NCI-H1105 (cell line): ENCODE measurements at regions not wholly inside any gene's neighbourhood (a gene's known extent, or its start where the extent isn't known, plus 50 kb on each side); places are given as distances from the start of the nearest gene placed in this dataset.
"Not testable (repeated sequence)": the region's sequence is repeated elsewhere in the genome, so short reads cannot be mapped to it uniquely, and the experiment has no call there.

Experiments used
- DNase-seq: peaks from one replicate; lab custom pipeline; 2025; lab: John Stamatoyannopoulos, UW

DNA sequence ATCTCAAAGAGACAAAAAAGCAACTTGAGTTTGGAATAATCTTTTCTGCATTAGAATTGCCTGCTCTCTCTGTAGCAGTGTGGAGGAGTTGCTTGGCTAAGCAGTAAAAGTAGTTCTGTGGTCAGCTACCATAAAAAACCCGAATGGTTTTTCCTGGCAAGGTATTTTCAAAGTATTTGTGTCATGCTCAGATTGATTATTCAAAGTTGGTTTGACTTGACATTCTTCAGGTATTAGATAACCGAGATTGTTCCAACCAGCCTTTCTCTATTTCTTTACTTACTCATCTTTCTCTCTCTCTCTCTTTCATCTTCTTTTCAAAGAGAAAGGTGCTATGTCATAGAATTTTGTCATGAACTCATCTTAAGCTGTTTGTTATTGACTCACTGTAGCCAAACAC is 404.9 kb downstream of the CPS1 start:
- DNase-seq: no peak

DNA sequence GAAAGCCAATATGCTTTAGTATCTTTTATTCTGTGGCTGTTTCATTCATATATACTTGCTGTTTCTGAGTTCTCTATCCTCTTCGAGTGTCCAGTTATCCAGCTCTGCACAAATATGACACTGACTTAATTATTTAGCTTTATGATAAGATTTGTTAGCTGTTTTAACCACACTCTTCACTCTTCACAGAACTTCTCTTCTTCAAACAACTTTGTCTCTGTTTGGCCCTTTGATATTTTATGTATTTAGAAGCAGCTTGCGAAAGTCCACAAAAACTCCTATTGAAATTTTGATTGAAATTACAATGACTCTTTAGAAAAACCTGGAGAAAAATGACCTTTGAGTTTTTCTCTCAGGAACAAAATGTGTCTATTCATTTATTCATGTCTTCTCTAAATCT is 407.0 kb downstream of the CPS1 start:
- no peak for DNase-seq

DNA sequence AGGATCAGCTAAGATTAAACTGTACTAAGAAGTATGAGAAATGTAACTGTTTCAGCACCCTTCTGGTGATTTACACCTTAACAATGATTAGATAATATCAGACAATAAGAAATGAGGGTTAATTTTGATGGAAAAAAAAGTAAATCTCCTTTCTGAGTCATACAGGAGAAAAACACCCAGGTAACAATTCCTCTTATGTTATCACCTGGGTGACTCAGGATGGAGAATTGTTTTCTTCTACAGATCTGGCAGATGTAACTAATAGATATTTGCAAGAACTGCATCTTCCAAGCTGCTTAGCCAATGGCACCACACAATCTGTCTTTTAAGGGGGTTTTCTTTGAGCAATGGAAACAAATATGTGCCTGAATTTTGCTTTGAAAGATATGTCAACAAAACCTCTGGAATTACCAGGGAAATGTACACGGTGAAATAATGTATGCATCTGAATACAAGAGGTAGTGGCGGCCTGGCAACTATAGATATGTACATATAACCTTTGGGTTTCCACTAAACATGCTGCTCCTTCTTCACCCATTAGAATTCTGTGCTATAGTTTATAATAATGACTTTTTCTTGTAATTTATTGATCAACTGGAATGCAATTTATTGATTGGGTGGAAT is 407.9 kb downstream of the CPS1 start:
- no peak for DNase-seq

DNA sequence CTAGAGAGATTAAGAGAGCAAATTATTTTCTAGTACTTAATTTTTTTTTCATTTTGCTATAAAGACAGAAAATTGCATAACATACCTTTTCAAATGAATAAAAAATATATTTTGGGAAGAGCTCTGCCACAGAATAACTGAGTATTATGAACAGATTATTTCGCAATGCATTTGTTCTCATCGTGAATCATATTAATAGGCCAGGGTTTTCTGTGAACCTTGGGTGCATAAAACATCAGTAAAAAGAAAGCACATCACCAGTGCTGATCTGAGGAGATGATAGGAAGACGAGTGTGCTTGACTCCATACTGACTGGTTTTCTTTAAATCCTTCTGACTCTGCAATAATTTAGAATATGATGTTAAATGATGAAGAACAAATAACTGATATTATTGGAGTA is 409.1 kb downstream of the CPS1 start:
- no peak for DNase-seq

DNA sequence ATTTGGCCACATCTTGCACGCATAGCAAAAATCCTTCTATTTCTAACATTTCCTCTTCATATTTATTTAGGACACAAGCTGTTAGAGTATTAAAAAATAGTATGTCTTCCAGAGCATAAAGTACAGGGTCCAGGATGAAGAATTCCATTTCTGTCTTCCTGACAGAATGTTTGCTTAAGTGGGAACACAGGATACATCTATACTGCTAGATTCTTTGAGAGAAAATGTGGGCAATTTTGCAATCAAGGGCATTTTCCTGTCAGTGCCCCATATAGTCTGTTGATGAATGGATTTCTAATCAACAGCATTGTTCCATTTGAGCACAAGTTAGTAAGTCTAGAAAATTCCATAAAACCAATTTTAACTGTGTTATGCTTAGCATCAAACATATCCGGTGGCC is 409.9 kb downstream of the CPS1 start:
- DNase-seq: no peak

DNA sequence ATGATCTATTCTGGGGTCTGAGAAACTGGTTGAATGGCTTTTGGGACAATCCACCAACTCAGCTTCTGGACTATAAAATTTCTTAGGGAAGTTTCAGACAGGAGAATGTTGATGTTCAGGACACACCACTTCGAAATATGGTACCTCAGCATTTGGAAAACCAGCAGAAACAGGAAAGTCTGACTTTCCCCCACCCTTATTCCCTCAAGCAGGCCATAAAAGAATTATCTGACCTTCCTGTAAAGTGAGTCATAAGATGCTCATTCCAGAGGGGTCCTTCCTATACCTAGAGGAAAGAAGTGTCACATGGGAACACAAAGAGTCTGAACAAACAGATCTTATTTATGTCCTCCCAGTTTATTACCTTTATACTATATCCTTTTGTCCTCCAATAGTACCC is 415.0 kb downstream of the CPS1 start:
- DNase-seq: no peak

DNA sequence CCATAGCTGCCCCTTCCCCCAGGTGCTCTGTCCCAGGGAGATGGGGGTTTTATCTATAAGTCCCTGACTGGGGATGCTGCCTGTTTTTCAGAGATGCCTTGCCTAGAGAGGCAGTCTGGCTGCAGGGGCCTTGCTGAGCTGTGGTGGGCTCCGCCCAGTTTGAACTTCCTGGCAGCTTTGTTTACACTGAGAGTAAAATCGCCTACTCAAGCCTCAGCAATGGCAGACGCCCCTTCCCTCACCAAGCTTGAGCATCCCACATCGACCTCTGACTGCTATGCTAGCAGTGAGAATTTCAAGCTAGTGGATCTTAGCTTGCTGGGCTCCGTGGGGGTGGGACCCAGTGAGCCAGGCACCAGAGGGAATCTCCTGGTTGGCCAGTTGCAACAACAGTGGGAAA is 430.4 kb downstream of the CPS1 start:
- not testable (repeated sequence) for DNase-seq

GRCh38 chr2:210991107-210991506 is 434.7 kb downstream of the CPS1 start:
- no peak for DNase-seq

- DNase-seq: no peak
These were observed 437.7 kb downstream of the CPS1 start for GRCh38 chr2:210994104-210994503.

DNA sequence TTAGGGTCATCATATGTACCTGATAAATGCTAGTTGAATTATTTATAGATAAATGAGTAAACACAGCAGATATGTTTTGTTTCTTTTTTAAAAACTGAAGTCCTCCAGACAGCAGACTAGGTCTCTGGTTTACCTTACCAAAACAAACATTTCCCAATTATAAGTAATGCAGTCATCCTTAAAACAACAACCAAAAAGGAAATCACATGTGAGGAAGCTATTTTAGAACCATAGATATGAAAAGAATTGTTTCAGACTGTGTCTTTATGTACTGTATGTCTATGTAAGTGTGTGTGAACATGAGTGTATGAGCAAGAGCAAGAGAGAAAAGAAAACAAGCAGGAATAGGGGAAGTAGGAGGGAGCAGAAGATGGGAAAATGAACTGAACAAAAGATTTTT is 441.0 kb downstream of the CPS1 start:
- no peak for DNase-seq

DNA sequence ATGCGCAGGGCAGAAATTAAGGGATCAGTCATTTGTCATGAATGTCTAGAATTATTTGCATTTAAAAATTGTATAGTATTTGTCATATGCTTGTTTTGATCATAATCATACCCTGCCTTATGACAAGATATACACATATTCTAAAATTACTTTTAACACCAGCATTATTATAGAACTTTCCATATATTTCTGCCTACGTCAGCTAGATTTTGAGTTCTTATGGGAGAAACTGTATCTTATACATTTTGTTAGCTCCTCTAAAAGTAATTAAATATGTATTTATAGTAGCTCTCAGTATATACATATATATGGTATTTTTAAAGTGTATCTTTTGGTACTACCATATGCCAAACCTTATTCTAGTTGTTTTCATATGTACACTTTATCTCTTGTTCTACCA is 441.9 kb downstream of the CPS1 start:
- no peak for DNase-seq

GRCh38 chr2:211014376-211014775 is 458.0 kb downstream of the CPS1 start:
- no peak for DNase-seq

GRCh38 chr2:211014906-211015305 is 458.5 kb downstream of the CPS1 start:
- DNase-seq: no peak

- DNase-seq: not testable (repeated sequence)
These were observed 468.7 kb downstream of the CPS1 start for GRCh38 chr2:211025089-211025488.

GRCh38 chr2:211026109-211026508 is 469.7 kb downstream of the CPS1 start:
- DNase-seq: no peak

DNA sequence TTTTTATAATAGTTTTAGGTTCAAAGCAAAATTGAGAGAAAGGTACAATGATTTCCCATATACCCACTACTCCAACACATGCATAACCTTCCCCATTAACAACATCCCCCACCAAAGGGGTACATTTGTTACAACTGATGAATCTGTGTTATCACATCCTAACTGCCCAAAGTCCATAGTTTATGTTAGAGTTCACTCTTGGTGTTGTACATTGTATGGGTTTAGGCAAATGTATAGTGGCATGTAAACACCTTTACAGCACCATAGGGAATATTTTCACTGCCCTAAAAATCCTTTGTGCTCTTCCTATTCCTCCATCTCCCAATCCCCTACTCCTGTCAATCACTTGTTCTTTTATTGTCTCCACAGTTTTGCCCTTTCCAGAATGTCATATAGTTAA is 471.6 kb downstream of the CPS1 start:
- DNase-seq: no peak

GRCh38 chr2:211033765-211034164 is 477.4 kb downstream of the CPS1 start:
- DNase-seq: no peak

DNA sequence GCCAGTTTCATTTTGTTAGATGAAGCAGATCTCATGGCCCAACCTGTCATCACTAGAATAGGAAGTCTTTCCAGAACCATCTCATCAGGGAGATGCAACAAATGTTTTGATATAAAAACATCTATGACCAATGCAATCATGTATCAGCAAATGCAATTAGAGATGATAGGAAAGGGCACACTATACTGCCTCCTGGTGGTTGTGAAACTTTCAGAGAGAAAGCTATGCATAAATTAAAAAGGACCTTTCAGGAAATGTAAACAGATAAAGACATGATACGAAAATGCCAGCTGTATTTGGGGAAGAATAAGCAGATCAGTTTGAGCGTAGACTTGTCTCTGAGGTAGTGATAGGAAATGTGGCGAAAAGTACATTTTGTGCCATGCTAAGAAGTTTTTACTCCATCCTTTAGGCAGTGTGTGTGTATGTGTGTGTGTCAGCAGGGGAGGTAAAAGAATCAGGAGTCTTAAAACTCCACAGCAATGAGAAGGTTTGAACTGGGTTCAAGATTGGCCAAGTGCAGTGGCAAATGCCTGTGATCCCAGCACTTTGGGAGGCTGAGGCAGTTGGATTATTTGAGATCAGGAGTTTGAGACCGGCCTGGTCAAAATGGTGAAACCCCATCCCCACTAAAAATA is 479.3 kb downstream of the CPS1 start:
- no peak for DNase-seq

- DNase-seq: no peak
These were observed 488.6 kb downstream of the CPS1 start for GRCh38 chr2:211045025-211045424.

GRCh38 chr2:211049321-211050018 is 493.1 kb downstream of the CPS1 start:
- DNase-seq: no peak

DNA sequence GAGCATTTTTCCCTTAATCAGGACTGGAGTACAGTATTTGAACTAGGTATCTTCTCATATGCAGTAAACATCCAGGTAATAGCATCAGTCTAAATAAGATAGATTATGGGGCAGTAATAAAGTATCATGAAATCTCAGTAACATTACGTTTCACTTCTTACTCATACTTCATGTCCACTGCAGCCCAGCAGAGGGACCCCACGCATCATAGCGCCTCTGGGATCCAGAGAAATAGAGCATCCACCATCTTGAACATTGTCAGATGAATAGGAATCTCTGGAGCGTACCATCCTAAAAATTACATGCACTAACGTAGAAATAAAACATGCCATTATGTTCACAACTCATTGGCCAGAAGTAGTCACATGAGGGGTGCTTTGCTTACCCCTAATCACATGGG is 499.0 kb downstream of the CPS1 start:
- DNase-seq: no peak

- no peak for DNase-seq
These were observed 505.4 kb downstream of the CPS1 start for GRCh38 chr2:211061612-211062296.

DNA sequence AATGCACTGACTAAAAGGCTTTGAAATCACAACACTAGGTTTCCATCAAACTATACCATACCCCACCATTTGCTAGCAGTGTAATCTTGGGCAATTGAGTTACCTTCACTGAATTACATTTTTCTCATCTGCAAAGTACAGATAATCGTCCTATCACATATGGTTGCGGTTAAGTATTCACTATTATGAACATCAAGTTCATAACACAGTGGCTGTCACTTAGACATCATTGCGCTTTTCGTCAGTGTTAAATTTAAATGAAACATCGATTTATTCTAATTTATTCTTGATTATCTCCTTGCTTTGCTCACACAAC is 505.9 kb downstream of the CPS1 start:
- no peak for DNase-seq
